ENCODE measurements at regions not wholly inside any gene's neighbourhood (a gene's known extent, or its start where the extent isn't known, plus 50 kb on each side); places are given as distances from the start of the nearest gene placed in this dataset.

DNA sequence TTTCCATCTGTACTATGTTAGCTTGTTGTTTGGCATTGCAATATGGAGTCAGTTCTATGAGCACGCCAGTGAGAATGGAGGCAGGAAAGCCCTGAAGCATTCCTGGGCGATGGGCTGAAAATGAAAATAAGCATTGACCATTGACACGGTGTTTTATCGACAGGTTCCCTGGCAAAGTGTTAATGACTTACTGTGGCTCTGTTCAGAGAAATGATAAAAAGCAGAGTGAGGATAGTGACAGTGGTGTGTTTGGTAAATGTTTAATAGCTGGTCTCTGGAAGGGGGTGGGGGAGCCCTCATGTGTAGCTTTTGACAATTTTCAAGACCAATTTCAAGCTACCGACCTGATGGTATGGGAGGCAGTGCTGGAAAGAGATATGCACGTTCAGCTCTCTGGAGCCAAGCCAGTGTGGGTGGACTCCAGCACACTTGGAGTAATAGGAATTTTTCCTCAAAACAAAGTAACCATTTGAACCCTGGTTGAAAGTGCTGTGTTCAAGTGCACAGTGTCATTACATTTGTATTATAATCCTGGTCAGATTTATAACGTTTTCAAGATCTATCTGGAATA is 341.7 kb upstream of the ROBO2 start:
- H3F3A ChIP-seq (replicated peaks; ENCODE audit: insufficient read depth), result no peaks in the 10 kb centered on the region
- H3K27ac ChIP-seq (ENCODE audit: low read depth in 2 of 2, low read length in 1 of 2), result no peak overlapping the region
- H3K4me3 ChIP-seq (ENCODE audit: low read depth in 2 of 2, low read length in 1 of 2), result no peak overlapping the region
- WGBS (ENCODE audit: low lambda C conversion rate), result 46% methylated on average over 7 of the region's 7 CpGs
- no peak overlapping the region for H3K9ac ChIP-seq
- CTCF ChIA-PET, result interaction anchor here (1.1 kb wide), 1 partner anchor 19 kb away, joined by 3 read pairs; no protein-coding TSS in a partner anchor
- no peaks in the 10 kb centered on the region for H3K9me2 ChIP-seq
- DNase-seq, result no peak
- no peak overlapping the region for H3K4me2 ChIP-seq
- H4K20me1 ChIP-seq (ENCODE audit: insufficient read depth), result no peaks in the 10 kb centered on the region
- no peaks in the 10 kb centered on the region for H3K36me3 ChIP-seq (replicated peaks in 1 of 2; ENCODE audit: control insufficient read depth in 1 of 2, insufficient read depth in 2 of 2, low read length in 1 of 2)
- H2AFZ ChIP-seq (ENCODE audit: low read depth), result no peak overlapping the region
- no peak for TF ChIP-seq ELF1 (IDR thresholded peaks at IDR 0.05)
- no peak for TF ChIP-seq POLR2AphosphoS5 (IDR thresholded peaks at IDR 0.05; ENCODE audit: low read depth, low read length)
- TF ChIP-seq, protein P1, sequence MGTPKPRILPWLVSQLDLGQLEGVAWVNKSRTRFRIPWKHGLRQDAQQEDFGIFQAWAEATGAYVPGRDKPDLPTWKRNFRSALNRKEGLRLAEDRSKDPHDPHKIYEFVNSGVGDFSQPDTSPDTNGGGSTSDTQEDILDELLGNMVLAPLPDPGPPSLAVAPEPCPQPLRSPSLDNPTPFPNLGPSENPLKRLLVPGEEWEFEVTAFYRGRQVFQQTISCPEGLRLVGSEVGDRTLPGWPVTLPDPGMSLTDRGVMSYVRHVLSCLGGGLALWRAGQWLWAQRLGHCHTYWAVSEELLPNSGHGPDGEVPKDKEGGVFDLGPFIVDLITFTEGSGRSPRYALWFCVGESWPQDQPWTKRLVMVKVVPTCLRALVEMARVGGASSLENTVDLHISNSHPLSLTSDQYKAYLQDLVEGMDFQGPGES (IDR thresholded peaks at IDR 0.05; ENCODE audit: low read depth, low read length), result no peak
- TF ChIP-seq, protein P2, sequence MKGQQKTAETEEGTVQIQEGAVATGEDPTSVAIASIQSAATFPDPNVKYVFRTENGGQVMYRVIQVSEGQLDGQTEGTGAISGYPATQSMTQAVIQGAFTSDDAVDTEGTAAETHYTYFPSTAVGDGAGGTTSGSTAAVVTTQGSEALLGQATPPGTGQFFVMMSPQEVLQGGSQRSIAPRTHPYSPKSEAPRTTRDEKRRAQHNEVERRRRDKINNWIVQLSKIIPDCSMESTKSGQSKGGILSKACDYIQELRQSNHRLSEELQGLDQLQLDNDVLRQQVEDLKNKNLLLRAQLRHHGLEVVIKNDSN (IDR thresholded peaks at IDR 0.05; ENCODE audit: borderline replicate concordance, low read depth), result no peak
- TF ChIP-seq TEAD4 (IDR thresholded peaks at IDR 0.05; ENCODE audit: borderline replicate concordance, insufficient read depth), result no peak
- TF ChIP-seq RFX5 (IDR thresholded peaks at IDR 0.05; ENCODE audit: low read length), result no peak
- TF ChIP-seq FOSL2 (IDR thresholded peaks at IDR 0.05; ENCODE audit: borderline replicate concordance, low read depth), result no peak
- TF ChIP-seq GATA2 (CRISPR knock-in tag; IDR thresholded peaks at IDR 0.05), result no peak
- TF ChIP-seq, protein P3, sequence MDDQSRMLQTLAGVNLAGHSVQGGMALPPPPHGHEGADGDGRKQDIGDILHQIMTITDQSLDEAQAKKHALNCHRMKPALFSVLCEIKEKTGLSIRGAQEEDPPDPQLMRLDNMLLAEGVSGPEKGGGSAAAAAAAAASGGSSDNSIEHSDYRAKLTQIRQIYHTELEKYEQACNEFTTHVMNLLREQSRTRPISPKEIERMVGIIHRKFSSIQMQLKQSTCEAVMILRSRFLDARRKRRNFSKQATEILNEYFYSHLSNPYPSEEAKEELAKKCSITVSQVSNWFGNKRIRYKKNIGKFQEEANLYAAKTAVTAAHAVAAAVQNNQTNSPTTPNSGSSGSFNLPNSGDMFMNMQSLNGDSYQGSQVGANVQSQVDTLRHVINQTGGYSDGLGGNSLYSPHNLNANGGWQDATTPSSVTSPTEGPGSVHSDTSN (IDR thresholded peaks at IDR 0.05), result no peak
- TF ChIP-seq, protein P4, sequence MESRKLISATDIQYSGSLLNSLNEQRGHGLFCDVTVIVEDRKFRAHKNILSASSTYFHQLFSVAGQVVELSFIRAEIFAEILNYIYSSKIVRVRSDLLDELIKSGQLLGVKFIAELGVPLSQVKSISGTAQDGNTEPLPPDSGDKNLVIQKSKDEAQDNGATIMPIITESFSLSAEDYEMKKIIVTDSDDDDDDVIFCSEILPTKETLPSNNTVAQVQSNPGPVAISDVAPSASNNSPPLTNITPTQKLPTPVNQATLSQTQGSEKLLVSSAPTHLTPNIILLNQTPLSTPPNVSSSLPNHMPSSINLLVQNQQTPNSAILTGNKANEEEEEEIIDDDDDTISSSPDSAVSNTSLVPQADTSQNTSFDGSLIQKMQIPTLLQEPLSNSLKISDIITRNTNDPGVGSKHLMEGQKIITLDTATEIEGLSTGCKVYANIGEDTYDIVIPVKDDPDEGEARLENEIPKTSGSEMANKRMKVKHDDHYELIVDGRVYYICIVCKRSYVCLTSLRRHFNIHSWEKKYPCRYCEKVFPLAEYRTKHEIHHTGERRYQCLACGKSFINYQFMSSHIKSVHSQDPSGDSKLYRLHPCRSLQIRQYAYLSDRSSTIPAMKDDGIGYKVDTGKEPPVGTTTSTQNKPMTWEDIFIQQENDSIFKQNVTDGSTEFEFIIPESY (IDR thresholded peaks at IDR 0.05; ENCODE audit: borderline replicate concordance, low read depth), result no peak
- TF ChIP-seq, protein P5, sequence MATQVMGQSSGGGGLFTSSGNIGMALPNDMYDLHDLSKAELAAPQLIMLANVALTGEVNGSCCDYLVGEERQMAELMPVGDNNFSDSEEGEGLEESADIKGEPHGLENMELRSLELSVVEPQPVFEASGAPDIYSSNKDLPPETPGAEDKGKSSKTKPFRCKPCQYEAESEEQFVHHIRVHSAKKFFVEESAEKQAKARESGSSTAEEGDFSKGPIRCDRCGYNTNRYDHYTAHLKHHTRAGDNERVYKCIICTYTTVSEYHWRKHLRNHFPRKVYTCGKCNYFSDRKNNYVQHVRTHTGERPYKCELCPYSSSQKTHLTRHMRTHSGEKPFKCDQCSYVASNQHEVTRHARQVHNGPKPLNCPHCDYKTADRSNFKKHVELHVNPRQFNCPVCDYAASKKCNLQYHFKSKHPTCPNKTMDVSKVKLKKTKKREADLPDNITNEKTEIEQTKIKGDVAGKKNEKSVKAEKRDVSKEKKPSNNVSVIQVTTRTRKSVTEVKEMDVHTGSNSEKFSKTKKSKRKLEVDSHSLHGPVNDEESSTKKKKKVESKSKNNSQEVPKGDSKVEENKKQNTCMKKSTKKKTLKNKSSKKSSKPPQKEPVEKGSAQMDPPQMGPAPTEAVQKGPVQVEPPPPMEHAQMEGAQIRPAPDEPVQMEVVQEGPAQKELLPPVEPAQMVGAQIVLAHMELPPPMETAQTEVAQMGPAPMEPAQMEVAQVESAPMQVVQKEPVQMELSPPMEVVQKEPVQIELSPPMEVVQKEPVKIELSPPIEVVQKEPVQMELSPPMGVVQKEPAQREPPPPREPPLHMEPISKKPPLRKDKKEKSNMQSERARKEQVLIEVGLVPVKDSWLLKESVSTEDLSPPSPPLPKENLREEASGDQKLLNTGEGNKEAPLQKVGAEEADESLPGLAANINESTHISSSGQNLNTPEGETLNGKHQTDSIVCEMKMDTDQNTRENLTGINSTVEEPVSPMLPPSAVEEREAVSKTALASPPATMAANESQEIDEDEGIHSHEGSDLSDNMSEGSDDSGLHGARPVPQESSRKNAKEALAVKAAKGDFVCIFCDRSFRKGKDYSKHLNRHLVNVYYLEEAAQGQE (IDR thresholded peaks at IDR 0.05; ENCODE audit: low read depth, low read length), result no peak
- no peak for TF ChIP-seq YY1 (IDR thresholded peaks at IDR 0.05; ENCODE audit: low read depth)
- TF ChIP-seq, protein P6, sequence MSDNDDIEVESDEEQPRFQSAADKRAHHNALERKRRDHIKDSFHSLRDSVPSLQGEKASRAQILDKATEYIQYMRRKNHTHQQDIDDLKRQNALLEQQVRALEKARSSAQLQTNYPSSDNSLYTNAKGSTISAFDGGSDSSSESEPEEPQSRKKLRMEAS (IDR thresholded peaks at IDR 0.05; ENCODE audit: low read depth), result no peak
- no peak for TF ChIP-seq TAF1 (IDR thresholded peaks at IDR 0.05; ENCODE audit: borderline replicate concordance, low read depth, low read length)
- no peak for TF ChIP-seq RXRA (IDR thresholded peaks at IDR 0.05; ENCODE audit: borderline replicate concordance, low read depth)
- no peak for TF ChIP-seq FOXM1 (IDR thresholded peaks at IDR 0.05; ENCODE audit: low read depth)
- no peak for TF ChIP-seq TCF12 (IDR thresholded peaks at IDR 0.05)
- H3K9me3 ChIP-seq, result no peaks in the 10 kb centered on the region
- no peaks in the 10 kb centered on the region; a peak in 1 of 4 replicates for H3K4me1 ChIP-seq (ENCODE audit: control insufficient read depth in 1 of 2, insufficient read depth in 2 of 2, low read depth in 1 of 2, low read length in 1 of 2)
- POLR2A ChIA-PET, result no interaction called here
- no peaks in the 10 kb centered on the region for H3K79me2 ChIP-seq (ENCODE audit: insufficient read depth)
- no peaks in the 10 kb centered on the region for H3K27me3 ChIP-seq (ENCODE audit: insufficient read depth)
